Retina (tissue), 1 donor: ENCODE measurements at regions not wholly inside any gene's neighbourhood (a gene's known extent, or its start where the extent isn't known, plus 50 kb on each side); places are given as distances from the start of the nearest gene placed in this dataset.
"Not testable (repeated sequence)": the region's sequence is repeated elsewhere in the genome, so short reads cannot be mapped to it uniquely, and the experiment has no call there.

ENCODE experiments used
- DNase-seq: peaks from one replicate; pipeline ENCODE4 v3.0.0-alpha.2; 2016

- no peak for DNase-seq
Observed at GRCh38 chr12:85425926-85426325, 145.9 kb downstream of the ALX1 start.

- not testable (repeated sequence) for DNase-seq
Observed at GRCh38 chr12:85433148-85433547, 153.1 kb downstream of the ALX1 start.

- no peak for DNase-seq
Observed at GRCh38 chr12:85440271-85440670, 160.3 kb downstream of the ALX1 start.

DNA sequence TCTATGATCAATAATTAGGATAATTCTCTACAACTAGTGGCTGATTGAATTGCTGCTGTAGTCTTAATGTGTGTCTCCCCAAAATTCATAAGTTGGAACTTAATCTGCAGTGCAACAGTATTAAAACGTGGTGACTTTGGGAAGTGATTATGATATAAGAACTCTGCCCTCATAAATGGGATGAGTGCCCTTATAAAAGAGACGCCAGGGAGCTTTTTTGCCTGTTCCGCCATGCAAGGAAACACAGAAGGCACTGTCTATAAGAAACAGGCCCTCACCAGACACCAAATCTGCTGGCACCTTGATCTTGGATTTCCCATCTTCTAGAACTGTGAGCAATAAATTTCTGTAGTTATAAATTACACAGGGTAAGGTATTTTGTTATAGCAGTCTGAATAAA, 161.0 kb downstream of the ALX1 start:
- no peak for DNase-seq

DNA sequence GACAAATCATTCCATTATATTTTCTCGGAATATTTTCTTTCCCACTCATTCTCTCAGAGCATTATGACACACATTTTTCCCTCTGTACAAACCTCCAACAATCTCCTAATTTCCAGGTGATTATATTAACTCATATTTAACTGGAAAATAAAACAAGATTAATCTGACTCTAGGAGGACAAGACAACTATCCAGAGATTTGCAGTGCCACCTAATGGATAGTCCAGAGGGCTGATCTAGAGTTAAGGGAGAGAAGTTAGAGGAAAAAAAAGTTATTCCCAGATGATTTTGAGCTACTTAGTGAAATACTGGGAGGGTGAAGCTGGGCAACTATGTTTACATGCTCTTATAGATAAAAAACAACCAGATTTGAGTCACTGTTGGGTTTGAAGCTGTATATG, 161.7 kb downstream of the ALX1 start:
- no peak for DNase-seq

DNA sequence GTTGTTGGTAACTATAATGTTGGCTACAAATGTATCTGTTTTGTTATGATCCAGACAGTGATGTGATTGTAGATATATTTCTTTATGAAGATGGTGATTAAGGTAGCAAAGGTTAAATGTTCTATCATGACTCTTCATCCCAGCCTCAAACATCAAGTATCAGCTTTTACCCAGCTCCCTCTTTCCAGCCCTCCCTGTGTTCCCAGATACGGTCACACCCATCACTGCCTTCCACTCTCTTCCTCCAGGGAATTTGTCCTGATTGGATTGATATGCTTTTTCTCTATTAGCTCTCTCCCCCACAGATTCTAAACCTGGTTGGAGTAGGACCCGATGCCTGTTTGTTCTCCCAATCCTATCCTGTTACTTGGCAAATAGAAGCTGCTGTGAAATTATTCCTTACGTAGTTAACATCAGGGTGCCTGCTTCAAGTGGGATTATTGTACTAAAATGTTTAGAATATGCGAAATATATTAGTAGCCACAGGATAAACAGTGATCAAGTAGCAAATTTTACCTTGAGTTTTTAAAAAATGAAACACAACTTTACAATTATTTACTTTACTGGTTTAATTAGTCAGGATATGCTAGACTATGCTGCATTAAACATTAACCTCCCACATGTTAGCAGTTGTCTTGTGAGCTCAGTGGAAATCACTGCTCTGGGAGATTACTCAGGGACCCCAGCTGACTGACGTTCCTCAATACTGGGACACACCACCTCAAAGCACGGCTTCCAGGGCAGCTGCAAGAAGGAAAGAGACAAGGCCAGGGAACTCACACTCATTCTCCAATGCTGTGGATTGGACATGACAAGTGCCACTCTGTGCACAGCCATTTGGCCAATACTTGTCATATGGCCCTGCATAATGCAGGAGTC, 165.3 kb downstream of the ALX1 start:
- no peak for DNase-seq

DNA sequence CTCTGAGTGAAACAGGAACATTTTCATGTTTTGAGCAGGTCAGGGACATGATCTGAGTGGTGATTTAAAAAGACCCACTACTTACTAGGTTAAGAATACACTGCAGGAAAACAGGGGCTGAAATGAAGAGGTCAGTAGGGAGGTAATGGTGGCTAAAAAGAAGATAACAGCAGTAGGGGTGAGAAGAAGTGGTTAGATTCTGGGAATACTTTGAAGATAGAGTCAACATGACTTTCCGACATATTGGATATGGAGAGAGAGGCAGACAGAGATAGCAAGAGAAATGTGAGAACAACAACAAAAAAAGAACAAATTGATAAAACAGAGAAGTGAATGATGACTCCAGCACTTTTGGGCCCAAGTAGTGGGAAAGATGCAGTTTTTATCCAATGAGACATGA, 168.0 kb downstream of the ALX1 start:
- DNase-seq = no peak

GRCh38 chr12:85448548-85449139, 168.6 kb downstream of the ALX1 start:
- no peak for DNase-seq

- DNase-seq = no peak
Observed at GRCh38 chr12:85457016-85457415, 177.0 kb downstream of the ALX1 start.

GRCh38 chr12:85461127-85461526, 181.1 kb downstream of the ALX1 start:
- DNase-seq = no peak

DNA sequence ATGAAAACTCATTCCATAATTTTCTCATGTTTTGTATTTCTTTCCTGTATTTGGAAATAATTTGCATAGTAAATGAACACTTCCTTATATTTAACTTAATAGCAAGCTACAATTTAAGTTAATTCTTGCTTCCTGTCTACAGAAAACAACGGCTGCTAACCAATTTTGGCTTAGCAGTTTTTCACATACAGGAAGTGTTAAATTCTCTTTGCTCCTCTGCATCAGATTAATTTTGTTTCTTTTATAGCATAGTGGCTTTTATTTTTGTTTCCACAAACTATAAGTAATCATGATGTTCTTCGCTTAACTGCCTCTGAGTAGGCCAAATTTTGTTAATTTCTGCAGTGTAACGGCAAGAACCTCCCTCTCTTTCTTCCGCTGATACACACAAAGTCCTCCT, 182.9 kb downstream of the ALX1 start:
- DNase-seq = no peak

DNA sequence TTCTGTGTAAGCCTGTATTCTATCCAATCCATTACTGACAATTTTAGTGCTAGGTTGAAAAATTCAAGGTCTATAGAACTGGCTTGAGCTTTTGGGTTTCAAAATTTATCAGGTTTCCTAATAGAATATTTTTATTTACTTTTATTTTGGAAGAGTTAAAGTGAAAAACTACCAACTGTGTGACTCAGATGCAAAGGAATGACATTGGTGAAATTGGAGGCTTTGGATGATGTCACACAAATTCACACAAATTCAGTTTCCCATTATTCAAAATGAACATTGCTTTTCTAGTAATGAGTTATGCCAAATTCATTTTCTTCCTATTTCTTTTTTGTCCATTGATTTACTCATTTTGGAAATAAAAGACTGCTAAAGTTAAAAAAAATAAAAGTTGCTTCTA, 186.9 kb downstream of the ALX1 start:
- no peak for DNase-seq

DNA sequence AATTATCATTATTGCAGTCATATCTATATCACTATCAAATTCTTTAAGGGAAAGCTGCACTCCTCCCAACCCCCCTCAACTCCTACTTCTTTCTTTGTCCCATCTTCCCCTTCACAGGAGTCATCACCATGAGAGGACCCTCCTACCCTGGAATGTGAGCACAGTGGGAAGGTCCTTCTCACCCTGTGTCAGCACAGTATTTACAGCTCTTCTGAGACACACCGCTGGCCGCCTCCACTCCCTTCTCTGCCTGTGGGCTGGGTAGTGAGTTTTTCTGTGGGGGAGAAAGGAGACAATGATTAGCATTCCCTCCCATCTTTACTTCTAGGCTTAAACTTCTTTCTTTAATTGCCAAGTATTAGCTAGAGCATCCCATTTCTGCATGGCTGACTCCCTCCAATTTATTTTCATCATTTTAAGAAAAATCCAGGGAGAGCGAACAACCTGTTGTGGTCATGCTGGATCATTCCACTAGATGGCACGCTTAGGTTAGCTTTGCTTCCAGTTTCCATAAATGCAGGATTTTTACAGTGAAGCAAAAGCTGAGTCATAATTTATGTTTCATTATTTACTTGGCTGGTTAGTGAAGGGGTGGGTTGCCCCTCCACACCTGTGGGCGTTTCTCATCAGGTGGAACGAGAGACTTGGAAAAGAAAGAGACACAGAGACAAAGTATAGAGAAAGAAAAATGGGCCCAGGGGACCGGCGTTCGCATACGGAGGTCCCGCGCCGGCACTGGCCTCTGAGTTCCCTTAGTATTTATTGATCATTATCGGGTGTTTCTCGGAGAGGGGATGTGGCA, 188.5 kb downstream of the ALX1 start:
- DNase-seq = peak; percentile 78

DNA sequence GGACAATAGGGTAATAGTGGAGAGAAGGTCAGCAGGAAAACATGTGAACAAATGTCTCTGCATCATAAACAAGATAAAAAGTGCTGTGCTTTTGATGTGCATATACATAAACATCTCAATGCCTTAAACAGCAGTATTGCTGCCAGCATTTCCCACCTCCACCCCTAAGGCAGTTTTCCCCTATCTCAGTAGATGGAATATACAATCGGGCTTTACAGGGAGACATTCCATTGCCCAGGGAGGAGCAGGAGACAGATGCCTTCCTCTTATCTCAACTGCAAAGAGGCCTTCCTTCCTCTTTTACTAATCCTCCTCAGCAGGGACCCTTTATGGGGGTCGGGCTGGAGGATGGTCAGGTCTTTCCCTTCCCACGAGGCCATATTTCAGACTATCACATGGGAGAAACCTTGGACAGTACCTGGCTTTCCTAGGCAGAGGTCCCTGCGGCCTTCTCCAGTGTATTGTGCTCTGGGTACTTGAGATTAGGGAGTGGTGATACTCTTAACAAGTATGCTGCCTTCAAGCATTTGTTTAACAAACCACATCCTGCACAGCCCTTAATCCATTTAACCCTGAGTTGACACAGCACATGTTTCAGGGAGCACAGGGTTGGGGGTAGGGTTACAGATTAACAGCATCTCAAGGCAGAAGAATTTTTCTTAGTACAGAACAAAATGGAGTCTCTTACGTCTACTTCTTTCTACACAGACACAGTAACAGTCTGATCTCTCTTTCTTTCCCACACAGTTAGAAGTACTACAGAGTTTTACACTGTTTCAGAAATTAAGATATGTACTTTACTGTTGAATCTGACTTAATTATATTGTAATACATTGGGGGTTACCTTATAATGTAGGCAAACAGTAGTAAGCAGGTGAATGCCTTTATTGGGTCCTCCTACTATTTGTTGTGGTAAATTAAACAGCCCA, 189.4 kb downstream of the ALX1 start:
- not testable (repeated sequence) for DNase-seq

GRCh38 chr12:85475277-85475676, 195.3 kb downstream of the ALX1 start:
- not testable (repeated sequence) for DNase-seq

DNA sequence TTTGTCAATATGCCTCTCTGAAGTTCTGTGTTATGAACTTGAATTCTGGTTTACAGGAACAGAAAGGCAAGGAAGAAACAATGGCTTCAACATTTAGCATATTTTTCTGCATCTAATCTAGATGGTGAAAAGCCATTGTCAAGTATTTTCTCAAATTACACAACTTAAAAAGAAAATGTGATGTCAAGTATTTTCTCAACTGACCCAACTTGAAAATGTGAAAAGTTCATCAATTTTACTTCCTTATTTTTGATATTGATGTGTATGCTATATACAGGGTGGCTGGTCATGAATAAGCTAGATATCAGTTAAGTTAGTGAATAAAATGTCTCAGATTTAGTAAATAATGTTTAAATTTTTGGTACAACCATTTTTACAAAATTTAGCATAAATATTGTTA, 196.7 kb downstream of the ALX1 start:
- DNase-seq = no peak

- DNase-seq = no peak
Observed at GRCh38 chr12:85484387-85484786, 204.4 kb downstream of the ALX1 start.

DNA sequence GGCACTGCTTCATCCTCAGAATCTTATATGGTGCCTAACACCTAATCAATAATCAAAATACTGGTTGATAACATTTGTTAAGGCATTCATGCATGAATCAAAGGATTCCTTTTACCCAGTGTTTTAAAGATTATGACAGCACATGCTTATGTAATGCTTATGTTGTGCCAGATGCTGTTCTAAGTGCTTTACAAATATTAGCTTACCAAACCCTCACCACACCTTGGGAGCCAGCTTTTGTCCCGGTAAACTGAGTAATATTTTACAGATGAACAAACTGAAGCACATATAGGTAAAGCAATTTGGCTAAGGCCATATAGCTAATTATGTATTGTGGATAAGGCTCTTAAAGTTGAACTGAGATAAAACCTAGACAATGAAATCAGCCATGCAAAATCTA, 209.2 kb downstream of the ALX1 start:
- DNase-seq = no peak

- DNase-seq = no peak
Observed at GRCh38 chr12:85504164-85504563, 224.1 kb downstream of the ALX1 start.

DNA sequence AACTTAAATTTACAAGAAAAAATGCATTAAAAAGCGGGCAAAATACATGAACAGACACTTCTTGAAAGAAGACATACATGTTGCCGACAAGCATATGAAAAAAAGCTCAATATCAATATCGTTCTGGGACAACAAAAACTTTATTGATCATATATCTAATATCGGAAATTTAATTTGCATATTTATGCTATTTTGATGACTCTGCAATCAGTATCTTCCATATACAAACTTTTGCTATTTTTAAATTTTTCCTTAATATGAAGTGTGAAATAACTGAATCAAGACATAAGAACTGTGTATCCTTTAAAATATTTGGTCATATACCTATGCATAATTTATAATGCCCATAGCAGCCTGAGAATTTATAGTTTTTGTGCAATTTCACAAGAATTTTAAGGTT, 224.6 kb downstream of the ALX1 start:
- no peak for DNase-seq

DNA sequence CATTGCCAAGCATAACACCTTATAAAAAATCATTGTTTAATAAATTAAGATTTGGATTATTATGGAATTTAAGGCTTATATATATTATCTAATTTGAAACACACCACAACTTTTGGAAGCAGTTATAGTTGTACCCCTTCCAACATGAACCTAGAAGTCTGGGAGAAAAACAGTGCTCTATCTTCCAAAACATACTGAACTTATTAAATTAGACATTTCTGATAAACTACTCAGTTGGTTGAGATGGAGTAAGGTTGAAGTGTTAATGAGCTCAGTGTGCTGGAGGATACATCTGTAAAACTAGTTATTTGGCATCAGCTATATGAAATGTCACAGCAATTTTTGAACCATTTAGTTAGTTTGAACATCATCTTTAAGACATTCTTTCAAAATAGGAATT, 227.4 kb downstream of the ALX1 start:
- DNase-seq = no peak

DNA sequence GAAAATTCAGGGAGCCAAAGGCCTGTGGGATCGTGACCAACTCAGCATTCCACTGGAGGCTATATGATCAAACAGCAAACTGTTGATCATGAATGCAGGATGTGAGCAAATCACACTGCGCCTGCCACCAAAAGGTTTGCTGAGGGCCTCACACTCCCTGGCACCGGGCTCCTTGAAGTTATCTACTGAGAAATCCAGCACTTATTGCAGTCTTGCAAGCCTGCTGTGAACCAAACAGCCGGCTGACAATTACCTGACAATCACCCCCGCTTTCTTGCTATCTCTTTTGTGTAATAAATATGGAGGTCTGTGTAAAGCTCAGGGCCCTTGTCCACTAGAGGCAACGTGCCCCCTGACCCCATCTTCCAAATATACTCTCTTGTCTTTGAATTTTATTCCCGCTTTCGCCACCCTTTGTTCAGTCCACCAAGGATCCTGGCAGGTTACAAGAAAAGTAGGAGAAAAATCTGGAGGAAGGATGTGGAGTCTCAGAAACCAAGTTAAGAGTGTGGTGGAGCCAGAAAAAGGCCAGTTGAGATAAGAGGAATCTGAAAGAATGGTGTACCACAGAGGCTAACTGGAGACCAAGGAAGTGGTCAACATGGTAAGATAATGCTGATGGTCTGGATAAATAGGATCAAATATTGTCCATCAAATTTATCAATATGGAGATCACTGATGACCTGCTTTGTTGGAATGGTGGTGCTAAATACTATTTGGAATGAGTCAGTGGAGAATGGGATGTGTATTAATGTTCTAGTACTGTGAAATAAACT, 229.2 kb downstream of the ALX1 start:
- DNase-seq = no peak
